DND-41 (cell line): ENCODE measurements at regions not wholly inside any gene's neighbourhood (a gene's known extent, or its start where the extent isn't known, plus 50 kb on each side); places are given as distances from the start of the nearest gene placed in this dataset.

Source experiments
- ATAC-seq: fragments of 200-7000 bp; cut with Tn5 transposase; 3 replicates; pipeline ENCODE4 v1.9.1; 2021; ENCODE audit warnings: low read depth; ENCODE audit not compliant: insufficient read depth
- DNase-seq: peaks from one replicate; pipeline ENCODE4 v3.0.0-alpha.2; 2020
- H2AFZ ChIP-seq: 2 replicates; pipeline ENCODE4 v1.6.0; 2012; ENCODE audit warnings: low read depth, low read length
- H3K27ac ChIP-seq: 2 replicates; pipeline ENCODE4 v1.5.1; 2012; ENCODE audit warnings: low read length, inconsistent platforms
- H3K27me3 ChIP-seq: fragments of 200-600 bp; sonication (generic); 2 replicates; pipeline ENCODE4 v1.6.0; 2012; ENCODE audit warnings: low read length, mild to moderate bottlenecking, inconsistent platforms; ENCODE audit not compliant: insufficient read depth, poor library complexity
- H3K36me3 ChIP-seq: 2 replicates; pipeline ENCODE4 v1.5.1; 2012; ENCODE audit warnings: low read length, inconsistent platforms; ENCODE audit not compliant: insufficient read depth
- H3K4me1 ChIP-seq: 2 replicates; pipeline ENCODE4 v1.5.1; 2012; ENCODE audit warnings: mild to moderate bottlenecking, low read length; ENCODE audit not compliant: insufficient read depth
- H3K4me2 ChIP-seq: 2 replicates; pipeline ENCODE4 v1.6.0; 2012; ENCODE audit warnings: mild to moderate bottlenecking, moderate library complexity, low read length, inconsistent platforms; ENCODE audit not compliant: insufficient read depth
- H3K4me3 ChIP-seq, 2 experiments: fragments of 200-600 bp in 1 of 2; shearing (Covaris generic) in 1 of 2; 2 replicates each; pipeline ENCODE4 v1.5.1; 2012 to 2016; ENCODE audit warnings: inconsistent platforms in 2 of 2, low read length in 2 of 2, mild to moderate bottlenecking in 2 of 2, low read depth in 1 of 2, moderate library complexity in 1 of 2
- H3K79me2 ChIP-seq: 2 replicates; pipeline ENCODE4 v1.6.0; 2012; ENCODE audit warnings: low read length, inconsistent platforms; ENCODE audit not compliant: insufficient read depth
- H3K9ac ChIP-seq: 2 replicates; pipeline ENCODE4 v1.6.0; 2012; ENCODE audit warnings: low read depth, mild to moderate bottlenecking, inconsistent platforms, low read length, moderate library complexity
- H3K9me3 ChIP-seq: 2 replicates; pipeline ENCODE4 v1.5.1; 2012; ENCODE audit warnings: low read length, moderate library complexity, mild to moderate bottlenecking, inconsistent platforms; ENCODE audit not compliant: insufficient read depth, severe bottlenecking
- H4K20me1 ChIP-seq: 2 replicates; pipeline ENCODE4 v1.6.0; 2012; ENCODE audit warnings: low read length; ENCODE audit not compliant: insufficient read depth
- CTCF ChIP-seq: IDR thresholded peaks from 2 replicates; pipeline ENCODE4 v1.5.1; 2012; ENCODE audit warnings: borderline replicate concordance, low read length, moderate library complexity, mild to moderate bottlenecking; ENCODE audit not compliant: poor library complexity, severe bottlenecking; ENCODE audit errors: extremely low read depth
- EZH2 ChIP-seq: IDR thresholded peaks from 3 replicates; pipeline ENCODE4 v1.6.1; 2012; ENCODE audit warnings: borderline replicate concordance, low read depth, mild to moderate bottlenecking, moderate library complexity, low read length, inconsistent platforms; ENCODE audit not compliant: severe bottlenecking

- H3K27ac ChIP-seq = no peak overlapping the region
- no peak overlapping the region for H3K9ac ChIP-seq
- no peaks in the 10 kb centered on the region for H3K79me2 ChIP-seq
- H3K4me2 ChIP-seq = no peak overlapping the region
- peaks cover 2% of the 10 kb centered on the region; the same call in 1 of the 2 replicates for H3K4me1 ChIP-seq
- H4K20me1 ChIP-seq = no peaks in the 10 kb centered on the region
- no peaks in the 10 kb centered on the region for H3K36me3 ChIP-seq
- TF ChIP-seq CTCF (no peak), EZH2 (no peak)
- H3K4me3 ChIP-seq = no peak overlapping the region
- H2AFZ ChIP-seq = no peak overlapping the region
- peaks cover 3% of the 10 kb centered on the region for H3K27me3 ChIP-seq
- no peak for ATAC-seq
- no peak for DNase-seq
- no peaks in the 10 kb centered on the region for H3K9me3 ChIP-seq
Observed at GRCh38 chr22:49650336-49651241, 177.1 kb downstream of the BRD1 start.

GRCh38 chr22:49649166-49650068 lies 178.3 kb downstream of the BRD1 start:
- no peak for DNase-seq
- Histone ChIP-seq H4K20me1 (no peaks in the 10 kb centered on the region), H3K36me3 (no peaks in the 10 kb centered on the region), H3K79me2 (no peaks in the 10 kb centered on the region), H3K4me2 (no peak overlapping the region), H3K9ac (no peak overlapping the region), H3K27me3 (no peaks in the 10 kb centered on the region), H2AFZ (no peak overlapping the region), H3K4me1 (no peaks in the 10 kb centered on the region), H3K9me3 (no peaks in the 10 kb centered on the region), H3K4me3 (no peak overlapping the region), H3K27ac (no peak overlapping the region)
- ATAC-seq = no peak
- TF ChIP-seq CTCF = no peak
- no peak for TF ChIP-seq EZH2

GRCh38 chr22:49648053-49648452 lies 179.6 kb downstream of the BRD1 start:
- ATAC-seq (no peak), DNase-seq (no peak)
- TF ChIP-seq CTCF (no peak), EZH2 (no peak)
- H3K4me2 ChIP-seq = no peak overlapping the region
- H3K4me3 ChIP-seq = no peak overlapping the region
- no peaks in the 10 kb centered on the region for H4K20me1 ChIP-seq
- H3K79me2 ChIP-seq = no peaks in the 10 kb centered on the region
- no peaks in the 10 kb centered on the region for H3K4me1 ChIP-seq
- no peak overlapping the region for H2AFZ ChIP-seq
- no peaks in the 10 kb centered on the region for H3K27me3 ChIP-seq
- no peak overlapping the region for H3K27ac ChIP-seq
- no peaks in the 10 kb centered on the region for H3K36me3 ChIP-seq
- H3K9me3 ChIP-seq = no peaks in the 10 kb centered on the region
- H3K9ac ChIP-seq = no peak overlapping the region
